Liver (tissue), 3 donors: ENCODE measurements at regions not wholly inside any gene's neighbourhood (a gene's known extent, or its start where the extent isn't known, plus 50 kb on each side); places are given as distances from the start of the nearest gene placed in this dataset.

Experiments used
- FOXA2 ChIP-seq: IDR thresholded peaks from 2 replicates; pipeline ENCODE4 v1.6.1; 2016; ENCODE audit warnings: antibody characterized with exemption
- TAF1 ChIP-seq: conservative IDR thresholded peaks from 2 replicates; pipeline ENCODE4 v1.6.1; 2016; ENCODE audit warnings: antibody characterized with exemption, mild to moderate bottlenecking
- TF ChIP-seq, protein P1 (sequence below): fragments of 150-350 bp; IDR thresholded peaks from 2 replicates; pipeline ENCODE4 v1.5.1; 2017; ENCODE audit warnings: improper control_type of control experiment, low read depth, low read length; ENCODE audit not compliant: missing input control
- TF ChIP-seq, protein P2 (sequence below): IDR thresholded peaks from 2 replicates; pipeline ENCODE4 v1.6.1; 2016; ENCODE audit warnings: antibody characterized with exemption
- donor health status: healthy.
- donor health status: healthy.

DNA sequence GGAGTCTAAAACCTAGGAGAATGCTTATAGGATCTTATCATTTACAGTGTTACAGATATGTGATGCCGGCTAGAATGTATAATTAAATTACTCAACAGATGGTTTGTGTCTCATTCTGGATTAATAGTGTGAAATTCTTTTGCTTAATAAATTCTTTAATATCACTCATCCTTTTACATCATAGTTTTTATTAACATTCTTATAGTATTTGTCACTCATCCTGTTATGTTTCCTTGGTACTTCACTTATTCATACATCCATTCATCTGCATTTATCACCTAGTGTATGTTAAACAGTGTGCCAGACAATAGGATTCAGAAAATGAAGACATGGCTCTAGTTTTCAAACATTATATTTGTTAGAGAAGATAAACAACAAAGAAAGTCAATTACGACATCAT lies 468.7 kb downstream of the FRK start:
- TF ChIP-seq, protein P1, sequence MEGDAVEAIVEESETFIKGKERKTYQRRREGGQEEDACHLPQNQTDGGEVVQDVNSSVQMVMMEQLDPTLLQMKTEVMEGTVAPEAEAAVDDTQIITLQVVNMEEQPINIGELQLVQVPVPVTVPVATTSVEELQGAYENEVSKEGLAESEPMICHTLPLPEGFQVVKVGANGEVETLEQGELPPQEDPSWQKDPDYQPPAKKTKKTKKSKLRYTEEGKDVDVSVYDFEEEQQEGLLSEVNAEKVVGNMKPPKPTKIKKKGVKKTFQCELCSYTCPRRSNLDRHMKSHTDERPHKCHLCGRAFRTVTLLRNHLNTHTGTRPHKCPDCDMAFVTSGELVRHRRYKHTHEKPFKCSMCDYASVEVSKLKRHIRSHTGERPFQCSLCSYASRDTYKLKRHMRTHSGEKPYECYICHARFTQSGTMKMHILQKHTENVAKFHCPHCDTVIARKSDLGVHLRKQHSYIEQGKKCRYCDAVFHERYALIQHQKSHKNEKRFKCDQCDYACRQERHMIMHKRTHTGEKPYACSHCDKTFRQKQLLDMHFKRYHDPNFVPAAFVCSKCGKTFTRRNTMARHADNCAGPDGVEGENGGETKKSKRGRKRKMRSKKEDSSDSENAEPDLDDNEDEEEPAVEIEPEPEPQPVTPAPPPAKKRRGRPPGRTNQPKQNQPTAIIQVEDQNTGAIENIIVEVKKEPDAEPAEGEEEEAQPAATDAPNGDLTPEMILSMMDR = no peak
- TF ChIP-seq FOXA2 (no peak), TAF1 (no peak)
- TF ChIP-seq, protein P2, sequence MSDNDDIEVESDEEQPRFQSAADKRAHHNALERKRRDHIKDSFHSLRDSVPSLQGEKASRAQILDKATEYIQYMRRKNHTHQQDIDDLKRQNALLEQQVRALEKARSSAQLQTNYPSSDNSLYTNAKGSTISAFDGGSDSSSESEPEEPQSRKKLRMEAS = no peak
